Endothelial cell of umbilical vein (primary cell): ENCODE measurements at regions not wholly inside any gene's neighbourhood (a gene's known extent, or its start where the extent isn't known, plus 50 kb on each side); places are given as distances from the start of the nearest gene placed in this dataset.

Experiments
- BruUV-seq: library from RNA; stranded (reverse); fragments of 400-500 nt; replicated peaks from 2 replicates; lab custom pipeline; 2021; lab: Mats Ljungman, UMichigan
- CTCF ChIA-PET: fragments of 300-600, 350-600 bp; sonication (Branson Sonifier 250); formaldehyde crosslinking; loops from one replicate; lab custom pipeline; 2021; ENCODE audit warnings: antibody characterized with exemption, inconsistent platforms; lab: Charles Lee
- POLR2A ChIA-PET: fragments of 300-600, 350-600 bp; sonication (Branson Sonifier 250); formaldehyde crosslinking; loops from one replicate; lab custom pipeline; 2021; ENCODE audit warnings: antibody characterized with exemption, inconsistent platforms; lab: Charles Lee
- DNase-seq: peaks from one replicate; pipeline ENCODE4 v3.0.0-alpha.2; 2011; ENCODE audit warnings: low read depth, low spot score
- FAIRE-seq: peaks from 2 replicates; lab custom pipeline; 2011; peaks lifted over from hg19 to GRCh38; lab: Jason Lieb, UNC
- H2AFZ ChIP-seq: 2 replicates; pipeline ENCODE4 v1.6.0; 2012; ENCODE audit warnings: low read depth, low read length, control low read depth, inconsistent platforms
- H3K27ac ChIP-seq: 2 replicates; pipeline ENCODE4 v1.5.1; 2011; ENCODE audit warnings: low read depth, mild to moderate bottlenecking, control low read depth, low read length, moderate library complexity; ENCODE audit not compliant: insufficient read depth
- H3K27me3 ChIP-seq, 2 experiments: 2 replicates each; pipeline versions ENCODE4 v1.6.0 to v1.6.1; 2011; ENCODE audit warnings: low read length in 2 of 2, mixed read lengths in 1 of 2; ENCODE audit not compliant: control insufficient read depth in 2 of 2, insufficient read depth in 2 of 2
- H3K36me3 ChIP-seq, 2 experiments: 2 replicates in 1 of 2; 3 replicates in 1 of 2; pipeline ENCODE4 v1.5.1; 2011; ENCODE audit warnings: low read length in 2 of 2, mild to moderate bottlenecking in 1 of 2, moderate library complexity in 1 of 2; ENCODE audit not compliant: control insufficient read depth in 2 of 2, insufficient read depth in 2 of 2; ENCODE audit errors: extremely low read depth in 1 of 2
- H3K4me1 ChIP-seq: 3 replicates; pipeline ENCODE4 v1.5.1; 2011; ENCODE audit warnings: mild to moderate bottlenecking, low read length; ENCODE audit not compliant: control insufficient read depth, insufficient read depth; ENCODE audit errors: extremely low read depth
- H3K4me2 ChIP-seq: 2 replicates; pipeline ENCODE4 v1.6.1; 2011; ENCODE audit warnings: low read length, control low read depth, mixed read lengths; ENCODE audit not compliant: insufficient read depth
- H3K4me3 ChIP-seq, 3 experiments: fragments of 200-600 bp in 1 of 3; sonication (generic), shearing (Covaris generic) in 1 of 3; replicated peaks in 1 of 3; 2 replicates each; pipeline ENCODE4 v1.5.1; 2011 to 2016; ENCODE audit warnings: control low read depth in 3 of 3, low read length in 3 of 3, mild to moderate bottlenecking in 2 of 3, inconsistent platforms in 1 of 3, low read depth in 1 of 3, moderate library complexity in 1 of 3; ENCODE audit not compliant: insufficient read depth in 1 of 3
- H3K79me2 ChIP-seq: 2 replicates; pipeline ENCODE4 v1.6.0; 2012; ENCODE audit warnings: low read length, inconsistent platforms; ENCODE audit not compliant: control insufficient read depth, insufficient read depth
- H3K9ac ChIP-seq: replicated peaks from 2 replicates; pipeline ENCODE3; 2011; ENCODE audit warnings: low read length, control low read depth; ENCODE audit not compliant: insufficient read depth; ENCODE audit errors: extremely low read depth
- H3K9me1 ChIP-seq: replicated peaks from 3 replicates; pipeline ENCODE4 v1.6.0; 2011; ENCODE audit warnings: mild to moderate bottlenecking, low read length; ENCODE audit not compliant: control insufficient read depth, insufficient read depth; ENCODE audit errors: extremely low read depth
- H3K9me3 ChIP-seq: replicated peaks from 2 replicates; pipeline ENCODE4 v1.5.1; 2012; ENCODE audit warnings: low read length, inconsistent platforms; ENCODE audit not compliant: control insufficient read depth, insufficient read depth
- H4K20me1 ChIP-seq: replicated peaks from 2 replicates; pipeline ENCODE3; 2011; ENCODE audit warnings: mild to moderate bottlenecking, low read length; ENCODE audit not compliant: control insufficient read depth, insufficient read depth; ENCODE audit errors: extremely low read depth
- CTCF ChIP-seq, 2 donors: IDR thresholded peaks; 1 replicate in 1 of 2; 2 replicates in 1 of 2; pipeline ENCODE4 v1.5.1; 2011; ENCODE audit warnings: low read length in 2 of 2, mild to moderate bottlenecking in 2 of 2, moderate library complexity in 2 of 2, control low read depth in 1 of 2, inconsistent platforms in 1 of 2, low read depth in 1 of 2; ENCODE audit not compliant: insufficient read depth in 1 of 2; ENCODE audit errors: extremely low read depth in 1 of 2
- EZH2 ChIP-seq: IDR thresholded peaks from 2 replicates; pipeline ENCODE4 v1.6.1; 2012; ENCODE audit warnings: borderline replicate concordance, low read depth, mild to moderate bottlenecking, moderate library complexity, low read length, inconsistent platforms; ENCODE audit not compliant: severe bottlenecking
- FOS ChIP-seq: IDR thresholded peaks from 2 replicates; pipeline ENCODE4 v1.6.1; 2011; ENCODE audit warnings: mild to moderate bottlenecking, low read length, moderate library complexity, borderline replicate concordance; ENCODE audit not compliant: insufficient read depth
- GATA2 ChIP-seq: IDR thresholded peaks from 2 replicates; pipeline ENCODE4 v1.7.0; 2011; ENCODE audit warnings: low read depth, mild to moderate bottlenecking, moderate library complexity, mixed read lengths, low read length; ENCODE audit not compliant: insufficient read length, insufficient read depth
- JUN ChIP-seq: IDR thresholded peaks from 2 replicates; pipeline ENCODE4 v1.6.1; 2011; ENCODE audit warnings: borderline replicate concordance, low read depth; ENCODE audit not compliant: insufficient read length, insufficient read depth
- MAX ChIP-seq: IDR thresholded peaks from 2 replicates; pipeline ENCODE4 v1.6.1; 2011; ENCODE audit not compliant: insufficient read depth, insufficient read length
- MYC ChIP-seq: IDR thresholded peaks from one replicate; pipeline ENCODE4 v1.6.1; 2011; ENCODE audit warnings: mild to moderate bottlenecking, low read depth, low read length
- POLR2A ChIP-seq: IDR thresholded peaks from 2 replicates; pipeline ENCODE4 v1.6.1; 2012; ENCODE audit warnings: low read depth, mild to moderate bottlenecking, control low read depth, low read length
- POLR2AphosphoS5 ChIP-seq: IDR thresholded peaks from 2 replicates; pipeline ENCODE4 v1.6.1; 2012; ENCODE audit warnings: low read depth, mild to moderate bottlenecking, control low read depth, low read length, moderate library complexity; ENCODE audit not compliant: insufficient read depth
- dilution Hi-C: fragments of 300-500 bp; cut with MboI; formaldehyde crosslinking; loops from one replicate; pipeline ENCODE4 v1.15.0; 2019; ENCODE audit warnings: low sequenced_read_pairs; ENCODE audit not compliant: extremely low pct_ligation_motif_present
- intact Hi-C: fragments of 100-400 bp; cut with micrococcal nuclease; formaldehyde crosslinking; loops from one replicate; pipeline ENCODE4 v1.10.0; 2022

- no peaks in the 10 kb centered on the region for H3K79me2 ChIP-seq
- intact Hi-C loops: loop anchor here (5.0 kb wide), 2 partner anchors 79 to 849 kb away; no protein-coding TSS in a partner anchor
- H3K4me1 ChIP-seq: peaks cover 12% of the 10 kb centered on the region
- peak; percentile 69 for TF ChIP-seq JUN
- peak; percentile 44 for TF ChIP-seq FOS
- TF ChIP-seq POLR2AphosphoS5: peak; percentile 32
- TF ChIP-seq POLR2A: no peak
- TF ChIP-seq CTCF (IDR thresholded peaks at IDR 0.05; ENCODE audit: extremely low read depth in 1 of 2, insufficient read depth in 1 of 2, low read depth in 1 of 2, low read length in 2 of 2): no peak
- H3K27me3 ChIP-seq: no peaks in the 10 kb centered on the region
- H4K20me1 ChIP-seq: no peaks in the 10 kb centered on the region
- H3K36me3 ChIP-seq: no peaks in the 10 kb centered on the region
- H2AFZ ChIP-seq: peak overlapping the region; percentile 70
- peak overlapping the region; percentile 4 for H3K4me2 ChIP-seq
- H3K27ac ChIP-seq: peak overlapping the region; percentile 73
- dilution Hi-C loops: no loop called here
- ChIA-PET POLR2A (no interaction called here), CTCF (interaction anchor here (0.8 to 1.5 kb wide), 3 partner anchors 9 to 16 kb away, joined by 3 to 5 read pairs (median 3); no protein-coding TSS in a partner anchor)
- no peak overlapping the region for H3K9ac ChIP-seq
- H3K9me3 ChIP-seq: no peaks in the 10 kb centered on the region
- H3K4me3 ChIP-seq: no peak overlapping the region
- DNase-seq (peak; percentile 41), FAIRE-seq (peak; percentile 86)
- no TSS peak for BruUV-seq
- H3K9me1 ChIP-seq: no peaks in the 10 kb centered on the region
Measured at GRCh38 chr2:121898483-121898882, 143.0 kb downstream of the TSN start.

- DNase-seq (no peak), FAIRE-seq (no peak)
- Histone ChIP-seq H4K20me1 (no peaks in the 10 kb centered on the region), H3K79me2 (no peaks in the 10 kb centered on the region), H3K4me3 (no peak overlapping the region), H3K4me2 (no peak overlapping the region), H3K9ac (no peak overlapping the region), H2AFZ (no peak overlapping the region), H3K9me3 (no peaks in the 10 kb centered on the region), H3K27ac (no peak overlapping the region), H3K27me3 (no peaks in the 10 kb centered on the region), H3K9me1 (no peaks in the 10 kb centered on the region), H3K36me3 (no peaks in the 10 kb centered on the region), H3K4me1 (peaks cover 12% of the 10 kb centered on the region)
- intact Hi-C loops: no loop called here
- no peak for TF ChIP-seq MAX
- TF ChIP-seq GATA2: no peak
- no peak for TF ChIP-seq MYC
- no peak for TF ChIP-seq POLR2AphosphoS5
- no peak for TF ChIP-seq EZH2
- no peak for TF ChIP-seq FOS
- no peak for TF ChIP-seq JUN
- TF ChIP-seq POLR2A: no peak
- TF ChIP-seq CTCF (IDR thresholded peaks at IDR 0.05; ENCODE audit: extremely low read depth in 1 of 2, insufficient read depth in 1 of 2, low read depth in 1 of 2, low read length in 2 of 2): no peak
- dilution Hi-C loops: no loop called here
- CTCF ChIA-PET: no interaction called here
- POLR2A ChIA-PET: no interaction called here
- BruUV-seq: no TSS peak
Measured at GRCh38 chr2:121900391-121900790, 144.9 kb downstream of the TSN start.
